ENCODE measurements at regions not wholly inside any gene's neighbourhood (a gene's known extent, or its start where the extent isn't known, plus 50 kb on each side); places are given as distances from the start of the nearest gene placed in this dataset.
"Not testable (repeated sequence)": the region's sequence is repeated elsewhere in the genome, so short reads cannot be mapped to it uniquely, and the experiment has no call there.

GRCh38 chr3:177703788-177704187 lies 506.5 kb upstream of the TBL1XR1 start:
- no peak for TF ChIP-seq POLR2A (IDR thresholded peaks at IDR 0.05)
- no peak for TF ChIP-seq CTCF (IDR thresholded peaks at IDR 0.05)
- Histone ChIP-seq H3K4me1 (peaks cover 0 to 23% (median 12%) of the 10 kb centered on the region in 12 donors), H3K4me3 (no peak overlapping the region), H3K36me3 (no peaks in the 10 kb centered on the region), H3K9me3 (no peaks in the 10 kb centered on the region), H3K27ac (no peak overlapping the region), H3K27me3 (no peaks in the 10 kb centered on the region)
- DNase-seq (no peak), ATAC-seq (no peak)
- 88 to 96% (median 93%) methylated on average over 3 of the region's 3 CpGs for WGBS, 4 donors
- intact Hi-C loops (cut with DNase I), result loop anchor here in 1 of 10 donors (10.0 kb wide), 1 partner anchor 509 kb away; the partner anchor contains the start of gene TBL1XR1

- intact Hi-C loops (cut with DNase I), result loop anchor here in 1 of 10 donors (10.0 kb wide), 1 partner anchor 511 kb away; the partner anchor contains the start of gene TBL1XR1
- peak; percentile 52 to 75 (median 69) for DNase-seq
- peak overlapping the region; percentile 7 to 76 (median 52) for H3K27ac ChIP-seq
- H3K4me3 ChIP-seq, result no peak overlapping the region
- H3K27me3 ChIP-seq, result no peaks in the 10 kb centered on the region
- no peaks in the 10 kb centered on the region for H3K9me3 ChIP-seq
- WGBS, 4 donors, result 49 to 61% (median 54%) methylated on average over 4 of the region's 4 CpGs
- no peaks in the 10 kb centered on the region for H3K36me3 ChIP-seq
- TF ChIP-seq CTCF (IDR thresholded peaks at IDR 0.05) (no peak), POLR2A (IDR thresholded peaks at IDR 0.05) (no peak)
- H3K4me1 ChIP-seq, result peaks cover 0 to 25% (median 13%) of the 10 kb centered on the region in 12 donors
- ATAC-seq, result peak; percentile 88 to 97 (median 92)
Observed at GRCh38 chr3:177705976-177706823, 508.9 kb upstream of the TBL1XR1 start.

- 93 to 96% (median 94%) methylated on average over 7 of the region's 7 CpGs for WGBS, 4 donors
- peaks cover 0 to 40% (median 24%) of the 10 kb centered on the region in 12 donors for H3K4me1 ChIP-seq
Observed at GRCh38 chr3:177709470-177709869, 512.2 kb upstream of the TBL1XR1 start.

GRCh38 chr3:177710506-177710905 lies 513.2 kb upstream of the TBL1XR1 start:
- no peaks in the 10 kb centered on the region for H3K9me3 ChIP-seq
- DNase-seq (no peak), ATAC-seq (no peak)
- no peak overlapping the region for H3K4me3 ChIP-seq
- intact Hi-C loops (cut with DNase I), result loop anchor here in 2 of 10 donors (10.0 kb wide), 2 partner anchors 194 to 226 kb away; no protein-coding TSS in a partner anchor
- H3K27ac ChIP-seq, result no peak overlapping the region
- no peaks in the 10 kb centered on the region for H3K36me3 ChIP-seq
- peaks cover 0 to 43% (median 22%) of the 10 kb centered on the region in 12 donors for H3K4me1 ChIP-seq
- TF ChIP-seq POLR2A (IDR thresholded peaks at IDR 0.05), result no peak
- no peak for TF ChIP-seq CTCF (IDR thresholded peaks at IDR 0.05)
- no peaks in the 10 kb centered on the region for H3K27me3 ChIP-seq

More at GRCh38 chr3:177709470-177709869, 512.2 kb upstream of the TBL1XR1 start:
- not testable (repeated sequence) for H3K4me3 ChIP-seq, H3K9me3 ChIP-seq, ATAC-seq, H3K36me3 ChIP-seq, H3K27ac ChIP-seq, H3K27me3 ChIP-seq, DNase-seq
- intact Hi-C loops (cut with DNase I), result loop anchor here in 1 of 10 donors (10.0 kb wide), 1 partner anchor 515 kb away; the partner anchor contains the start of gene TBL1XR1

Measured in heart left ventricle (tissue), 16 donors.